Progenitor cell of endocrine pancreas (in vitro differentiated cells): ENCODE measurements at regions not wholly inside any gene's neighbourhood (a gene's known extent, or its start where the extent isn't known, plus 50 kb on each side); places are given as distances from the start of the nearest gene placed in this dataset.
"Not testable (repeated sequence)": the region's sequence is repeated elsewhere in the genome, so short reads cannot be mapped to it uniquely, and the experiment has no call there.

Source experiments
- DNase-seq: peaks from one replicate; pipeline ENCODE4 v3.0.0; 2021; ENCODE audit warnings: low spot score; ENCODE audit not compliant: unreplicated experiment
- H3K27ac Mint-ChIP-seq: 2 replicates; pipeline ENCODE4 v1.8.0; 2021; ENCODE audit warnings: mild to moderate bottlenecking, moderate library complexity, mixed read lengths
- H3K27me3 Mint-ChIP-seq: 2 replicates; pipeline ENCODE4 v1.8.0; 2021; ENCODE audit warnings: mixed read lengths
- H3K36me3 Mint-ChIP-seq: 2 replicates; pipeline ENCODE4 v1.8.0; 2022; ENCODE audit warnings: mixed read lengths; ENCODE audit not compliant: insufficient read depth
- H3K4me1 Mint-ChIP-seq: 2 replicates; pipeline ENCODE4 v1.8.0; 2021; ENCODE audit warnings: low read depth, mixed read lengths
- H3K4me3 Mint-ChIP-seq: 2 replicates; pipeline ENCODE4 v1.8.0; 2021; ENCODE audit warnings: low read depth, mild to moderate bottlenecking, moderate library complexity, mixed read lengths
- H3K9me3 Mint-ChIP-seq: 2 replicates; pipeline ENCODE4 v1.8.0; 2021; ENCODE audit warnings: low read depth, mixed read lengths
- CTCF ChIP-seq: fragments of 200-600 bp; sonication (generic); IDR thresholded peaks from one replicate; pipeline ENCODE4 v1.5.0; 2021; ENCODE audit warnings: antibody characterized with exemption, mild to moderate bottlenecking; ENCODE audit not compliant: unreplicated experiment

DNA sequence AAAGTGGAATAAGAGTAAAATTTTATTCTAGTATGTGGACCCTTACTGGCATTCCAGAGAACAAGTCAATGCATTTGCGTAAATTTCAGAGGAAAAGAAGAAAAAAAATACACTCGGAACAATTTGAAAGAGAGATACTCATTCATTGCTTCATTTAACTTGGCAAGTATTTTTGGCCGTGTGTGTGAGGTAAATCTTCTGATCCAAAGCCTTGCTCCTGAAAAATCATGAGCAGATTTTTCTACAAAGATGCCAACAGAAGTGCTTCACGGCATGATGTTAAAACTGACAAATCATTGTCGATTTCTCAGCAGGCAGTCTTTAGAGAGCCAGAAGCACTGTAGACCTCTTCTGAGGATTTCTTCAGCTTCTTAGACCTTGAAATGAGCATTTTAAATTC, 194.0 kb downstream of the COX18 start:
- Mint-ChIP-seq H3K36me3 (no peaks in the 10 kb centered on the region), H3K9me3 (peaks cover 13% of the 10 kb centered on the region), H3K4me1 (peaks cover 1% of the 10 kb centered on the region), H3K27ac (no peak overlapping the region), H3K27me3 (no peaks in the 10 kb centered on the region), H3K4me3 (no peak overlapping the region)
- DNase-seq = no peak
- TF ChIP-seq CTCF = no peak

- no peak overlapping the region for H3K4me3 Mint-ChIP-seq
- no peaks in the 10 kb centered on the region for H3K27me3 Mint-ChIP-seq
- H3K36me3 Mint-ChIP-seq = no peaks in the 10 kb centered on the region
- peaks cover 1% of the 10 kb centered on the region for H3K4me1 Mint-ChIP-seq
- H3K27ac Mint-ChIP-seq = no peak overlapping the region
- no peak for TF ChIP-seq CTCF
- H3K9me3 Mint-ChIP-seq = peaks cover 16% of the 10 kb centered on the region
- no peak for DNase-seq
Measured at GRCh38 chr4:72875138-72875537, 194.4 kb downstream of the COX18 start.

DNA sequence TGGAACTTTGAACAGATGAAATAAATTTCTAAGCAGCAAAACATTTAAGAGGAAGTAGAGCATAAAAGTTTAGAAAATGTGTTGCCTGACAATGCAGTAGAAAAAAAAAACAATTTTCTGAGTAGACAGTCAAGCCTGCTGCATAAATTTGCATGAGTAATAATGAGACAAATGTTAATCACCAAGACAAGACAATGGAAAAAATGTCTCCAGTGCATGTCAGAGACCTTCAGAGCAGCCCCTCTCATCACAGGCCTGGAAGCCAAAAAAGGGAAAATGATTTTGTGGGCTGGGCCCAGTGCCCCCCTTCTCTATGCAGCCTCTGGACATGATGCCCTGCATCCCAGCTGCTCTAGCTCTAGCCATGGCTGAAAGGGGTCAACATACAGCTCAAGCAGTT, 204.6 kb downstream of the COX18 start:
- no peaks in the 10 kb centered on the region for H3K4me1 Mint-ChIP-seq
- peaks cover 10% of the 10 kb centered on the region for H3K9me3 Mint-ChIP-seq
- no peak for DNase-seq
- no peaks in the 10 kb centered on the region for H3K36me3 Mint-ChIP-seq
- H3K27ac Mint-ChIP-seq = no peak overlapping the region
- H3K4me3 Mint-ChIP-seq = no peak overlapping the region
- no peak for TF ChIP-seq CTCF
- H3K27me3 Mint-ChIP-seq = no peaks in the 10 kb centered on the region

DNA sequence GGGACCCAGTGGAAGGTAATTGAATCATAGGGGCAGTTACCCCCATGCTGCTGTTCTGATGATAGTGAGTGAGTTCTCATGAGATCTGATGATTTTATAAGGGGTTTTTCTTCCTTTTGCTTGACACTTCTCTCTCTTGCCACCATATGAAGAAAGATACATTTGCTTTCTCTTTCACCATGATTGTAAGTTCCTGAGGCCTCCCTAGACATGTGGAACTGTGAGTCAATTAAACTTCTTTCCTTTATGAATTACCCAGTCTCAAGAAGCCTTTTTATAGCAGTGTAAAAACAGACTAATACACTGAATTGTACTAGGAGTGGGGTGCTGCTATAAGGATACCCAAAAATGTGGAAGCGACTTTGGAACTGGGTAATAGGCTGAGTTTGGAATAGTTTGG, 205.2 kb downstream of the COX18 start:
- not testable (repeated sequence) for H3K9me3 Mint-ChIP-seq, H3K36me3 Mint-ChIP-seq, H3K27ac Mint-ChIP-seq, DNase-seq, H3K4me3 Mint-ChIP-seq, H3K27me3 Mint-ChIP-seq, H3K4me1 Mint-ChIP-seq

DNA sequence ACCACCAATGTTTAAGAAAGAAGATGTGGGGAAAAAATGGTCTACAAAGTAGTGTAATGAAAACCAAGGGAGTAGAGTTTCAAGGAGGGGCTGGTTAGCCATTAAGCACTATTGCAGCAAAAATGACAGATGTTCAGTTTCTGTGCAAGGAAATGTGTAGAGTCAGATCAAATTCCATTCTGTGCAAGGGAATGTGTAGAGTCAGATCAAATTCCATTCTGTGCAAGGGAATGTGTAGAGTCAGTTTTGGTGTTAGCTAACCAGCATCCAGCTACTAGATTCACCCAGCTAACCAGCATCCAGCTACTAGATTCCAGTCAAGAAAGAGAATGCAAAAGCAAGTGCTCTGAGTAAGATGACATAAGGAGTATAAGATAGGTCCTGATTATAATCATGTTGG, 208.8 kb downstream of the COX18 start:
- no peaks in the 10 kb centered on the region for H3K9me3 Mint-ChIP-seq
- H3K4me1 Mint-ChIP-seq = no peaks in the 10 kb centered on the region
- H3K4me3 Mint-ChIP-seq = no peak overlapping the region
- no peak for DNase-seq
- no peaks in the 10 kb centered on the region for H3K27me3 Mint-ChIP-seq
- no peak overlapping the region for H3K27ac Mint-ChIP-seq
- no peaks in the 10 kb centered on the region for H3K36me3 Mint-ChIP-seq
- no peak for TF ChIP-seq CTCF

DNA sequence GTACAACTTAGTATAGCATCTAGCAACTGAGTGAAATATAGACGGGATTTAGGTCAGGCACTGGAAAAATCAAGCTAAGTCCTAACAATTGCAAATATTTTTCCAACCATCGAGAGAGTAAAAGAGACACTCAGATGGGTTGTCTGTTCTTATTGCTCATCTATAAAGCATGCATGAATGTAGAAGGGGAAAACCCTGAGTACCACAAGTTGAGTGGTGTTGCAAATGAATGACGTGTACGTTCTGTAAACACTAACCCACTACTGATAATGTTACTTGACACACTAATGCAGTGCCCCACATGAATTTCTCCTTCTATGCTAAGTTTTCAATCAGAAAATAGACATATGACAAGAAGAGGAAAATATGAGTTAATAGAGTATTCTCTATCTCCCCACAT, 211.2 kb downstream of the COX18 start:
- no peaks in the 10 kb centered on the region for H3K27me3 Mint-ChIP-seq
- no peak overlapping the region for H3K27ac Mint-ChIP-seq
- no peak for TF ChIP-seq CTCF
- no peaks in the 10 kb centered on the region for H3K9me3 Mint-ChIP-seq
- no peaks in the 10 kb centered on the region for H3K4me1 Mint-ChIP-seq
- DNase-seq = no peak
- no peak overlapping the region for H3K4me3 Mint-ChIP-seq
- H3K36me3 Mint-ChIP-seq = no peaks in the 10 kb centered on the region
